ENCODE measurements at regions not wholly inside any gene's neighbourhood (a gene's known extent, or its start where the extent isn't known, plus 50 kb on each side); places are given as distances from the start of the nearest gene placed in this dataset.

DNA sequence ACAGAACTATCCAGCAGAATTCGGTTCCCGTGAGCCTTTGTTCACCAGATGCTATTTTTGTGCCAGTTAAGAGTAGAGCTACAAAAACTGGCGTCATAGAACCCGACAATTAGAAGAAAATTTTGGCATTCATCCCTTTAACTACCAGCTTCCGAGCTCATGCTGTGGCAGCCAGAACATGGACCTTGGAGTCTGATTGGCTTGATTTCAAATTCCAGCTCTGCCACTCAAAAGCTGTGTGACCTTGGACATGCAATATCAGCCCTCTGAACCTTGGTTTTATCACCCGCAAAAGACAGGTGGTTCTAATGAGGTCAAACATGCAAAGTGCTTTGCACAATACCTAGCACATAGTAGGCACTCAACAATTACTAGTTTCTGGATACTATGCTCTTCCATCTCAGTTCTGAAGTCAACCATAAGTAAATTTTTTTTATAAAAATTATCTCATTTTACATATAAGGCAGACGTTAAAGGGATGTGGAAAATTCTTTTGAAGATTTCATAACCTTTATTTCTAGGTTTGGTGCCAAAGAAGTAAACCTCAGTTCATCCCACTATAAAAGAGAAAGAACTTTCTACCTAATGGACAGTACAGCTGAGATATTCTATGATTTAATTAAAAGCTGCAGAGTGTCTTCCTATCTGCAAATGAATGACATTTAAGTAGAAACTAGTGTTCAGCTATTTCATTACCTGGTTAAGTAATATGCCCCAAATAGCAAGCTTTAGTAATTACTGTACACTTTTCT is 331.5 kb downstream of the HAPSTR1 start:
- intact Hi-C loops (cut with DNase I), result no loop called here
- no peaks in the 10 kb centered on the region for H3K36me3 ChIP-seq (replicated peaks in 1 of 2; ENCODE audit: insufficient read depth in 1 of 2, low read depth in 2 of 2)
- peaks cover 33% of the 10 kb centered on the region for H3K4me1 ChIP-seq
- TF ChIP-seq, protein P1, sequence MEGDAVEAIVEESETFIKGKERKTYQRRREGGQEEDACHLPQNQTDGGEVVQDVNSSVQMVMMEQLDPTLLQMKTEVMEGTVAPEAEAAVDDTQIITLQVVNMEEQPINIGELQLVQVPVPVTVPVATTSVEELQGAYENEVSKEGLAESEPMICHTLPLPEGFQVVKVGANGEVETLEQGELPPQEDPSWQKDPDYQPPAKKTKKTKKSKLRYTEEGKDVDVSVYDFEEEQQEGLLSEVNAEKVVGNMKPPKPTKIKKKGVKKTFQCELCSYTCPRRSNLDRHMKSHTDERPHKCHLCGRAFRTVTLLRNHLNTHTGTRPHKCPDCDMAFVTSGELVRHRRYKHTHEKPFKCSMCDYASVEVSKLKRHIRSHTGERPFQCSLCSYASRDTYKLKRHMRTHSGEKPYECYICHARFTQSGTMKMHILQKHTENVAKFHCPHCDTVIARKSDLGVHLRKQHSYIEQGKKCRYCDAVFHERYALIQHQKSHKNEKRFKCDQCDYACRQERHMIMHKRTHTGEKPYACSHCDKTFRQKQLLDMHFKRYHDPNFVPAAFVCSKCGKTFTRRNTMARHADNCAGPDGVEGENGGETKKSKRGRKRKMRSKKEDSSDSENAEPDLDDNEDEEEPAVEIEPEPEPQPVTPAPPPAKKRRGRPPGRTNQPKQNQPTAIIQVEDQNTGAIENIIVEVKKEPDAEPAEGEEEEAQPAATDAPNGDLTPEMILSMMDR (IDR thresholded peaks at IDR 0.05), result no peak
- no peak for TF ChIP-seq POLR2A (IDR thresholded peaks at IDR 0.05)
- ATAC-seq, result peak; percentile 95
- no peaks in the 10 kb centered on the region for H3K9me3 ChIP-seq
- 6 to 16% methylated on average over 7 of the region's 7 CpGs for WGBS, 2 donors
- peak overlapping the region; percentile 14 to 71 (median 21) for H3K27ac ChIP-seq
- H3K27me3 ChIP-seq, result no peaks in the 10 kb centered on the region
- no peak overlapping the region for H3K4me3 ChIP-seq
- peak; percentile 74 to 92 (median 80) for DNase-seq

DNA sequence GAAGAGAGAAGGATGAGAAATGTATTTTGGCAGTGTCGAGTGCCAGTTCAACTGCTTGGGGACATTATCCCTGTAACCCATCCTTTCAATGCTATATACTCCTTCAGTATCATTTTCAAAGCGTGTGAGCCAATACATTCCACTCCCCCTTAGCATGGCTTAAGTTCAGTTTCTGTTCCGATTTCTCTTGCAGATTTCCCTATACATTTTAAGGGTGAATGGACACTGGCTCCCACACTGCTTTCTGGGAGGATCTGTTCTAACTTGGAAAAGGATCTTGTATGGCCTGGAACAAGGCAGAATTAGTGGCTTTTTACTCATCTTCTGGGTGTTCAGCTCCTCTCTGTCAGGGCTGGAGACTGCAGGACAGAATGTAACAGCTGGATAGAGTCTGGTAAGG is 333.8 kb downstream of the HAPSTR1 start:
- WGBS, 2 donors, result 68 to 83% methylated on average over 3 of the region's 3 CpGs
- TF ChIP-seq POLR2A (IDR thresholded peaks at IDR 0.05), result no peak
- TF ChIP-seq, protein P1 (IDR thresholded peaks at IDR 0.05), result no peak
- intact Hi-C loops (cut with DNase I), result no loop called here
- DNase-seq (no peak), ATAC-seq (no peak)
- H3K27ac ChIP-seq, result peak overlapping the region in 1 of 4 donors; percentile 4
- no peaks in the 10 kb centered on the region for H3K36me3 ChIP-seq (replicated peaks in 1 of 2; ENCODE audit: insufficient read depth in 1 of 2, low read depth in 2 of 2)
- no peaks in the 10 kb centered on the region for H3K27me3 ChIP-seq
- H3K4me1 ChIP-seq, result peaks cover 33% of the 10 kb centered on the region
- H3K9me3 ChIP-seq, result no peaks in the 10 kb centered on the region
- no peak overlapping the region for H3K4me3 ChIP-seq

DNA sequence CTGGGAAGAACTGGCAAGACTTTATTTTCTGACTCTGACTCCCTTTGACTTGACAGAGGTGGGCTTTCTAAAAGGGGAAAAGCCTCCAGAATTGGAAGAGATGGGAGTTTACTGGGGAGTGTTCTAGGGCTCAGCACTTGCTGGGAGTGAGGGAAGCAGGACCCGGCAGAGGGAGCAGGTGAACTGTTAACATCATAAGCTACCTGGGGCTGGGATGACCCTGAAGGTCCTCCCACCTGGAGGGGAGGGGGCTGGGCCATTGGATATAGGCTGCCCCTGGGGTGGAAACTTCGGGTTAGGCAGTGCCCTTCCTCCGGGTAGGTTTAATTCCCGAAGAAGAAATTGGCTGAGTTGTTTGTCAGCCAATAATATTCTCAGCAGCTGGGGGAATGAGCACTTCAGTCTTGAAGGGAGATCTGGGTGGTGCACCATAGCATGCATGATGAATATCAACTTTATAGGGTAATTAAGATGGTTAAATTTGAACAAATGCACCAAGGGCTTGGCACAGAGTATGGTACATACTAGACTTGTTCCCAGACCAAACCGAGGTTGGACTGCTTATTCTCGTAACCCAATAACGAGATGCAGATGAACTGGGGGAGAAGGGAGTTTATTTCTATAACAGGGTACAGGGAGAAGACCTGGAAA is 337.0 kb downstream of the HAPSTR1 start:
- intact Hi-C loops (cut with DNase I), result no loop called here
- peaks cover 7% of the 10 kb centered on the region for H3K4me1 ChIP-seq
- no peak for ATAC-seq
- no peaks in the 10 kb centered on the region for H3K9me3 ChIP-seq
- H3K4me3 ChIP-seq, result no peak overlapping the region
- no peaks in the 10 kb centered on the region for H3K36me3 ChIP-seq (replicated peaks in 1 of 2; ENCODE audit: insufficient read depth in 1 of 2, low read depth in 2 of 2)
- no peak overlapping the region for H3K27ac ChIP-seq
- no peak for DNase-seq
- WGBS, 2 donors, result 80 to 89% methylated on average over 7 of the region's 7 CpGs
- no peak for TF ChIP-seq POLR2A (IDR thresholded peaks at IDR 0.05)
- TF ChIP-seq, protein P1 (IDR thresholded peaks at IDR 0.05), result no peak
- no peaks in the 10 kb centered on the region for H3K27me3 ChIP-seq

DNA sequence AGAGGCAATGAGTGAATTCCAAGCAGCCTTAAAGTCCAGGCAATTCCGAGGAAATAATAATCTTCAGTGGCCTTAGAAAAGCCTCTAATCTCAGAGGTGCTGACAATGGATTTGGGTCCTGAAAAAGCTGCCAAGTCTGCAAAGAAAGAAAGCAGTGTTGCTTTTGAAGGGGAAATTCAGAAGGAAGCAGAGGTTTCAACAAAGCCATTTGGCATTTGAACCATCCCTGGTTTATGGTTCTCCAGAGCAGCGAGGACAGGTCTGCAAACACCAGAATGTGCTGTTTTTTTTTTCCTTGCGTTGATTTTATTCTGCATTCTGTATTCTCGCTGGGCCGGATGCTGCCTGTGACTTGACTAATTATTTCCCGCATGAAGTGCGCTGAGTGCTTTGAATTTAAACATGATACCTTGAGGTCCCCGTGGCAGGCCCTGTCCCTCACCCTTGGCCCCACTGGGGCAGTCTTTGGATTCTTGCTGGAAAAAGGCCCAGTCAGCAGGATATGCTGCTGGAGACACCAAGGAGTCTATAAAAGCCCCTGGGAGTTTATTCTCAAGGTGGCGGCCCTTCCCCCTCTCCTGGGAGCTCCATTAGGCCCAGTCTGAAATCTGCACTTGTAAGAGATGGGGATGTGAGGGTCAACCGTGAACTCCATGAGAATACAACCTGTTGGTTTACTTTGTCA is 338.3 kb downstream of the HAPSTR1 start:
- no peaks in the 10 kb centered on the region for H3K9me3 ChIP-seq
- intact Hi-C loops (cut with DNase I), result no loop called here
- H3K36me3 ChIP-seq (replicated peaks in 1 of 2; ENCODE audit: insufficient read depth in 1 of 2, low read depth in 2 of 2), result no peaks in the 10 kb centered on the region
- peak overlapping the region in 1 of 4 donors; percentile 42 for H3K27ac ChIP-seq
- no peaks in the 10 kb centered on the region for H3K27me3 ChIP-seq
- TF ChIP-seq, protein P1 (IDR thresholded peaks at IDR 0.05), result no peak
- no peak for TF ChIP-seq POLR2A (IDR thresholded peaks at IDR 0.05)
- no peak overlapping the region for H3K4me3 ChIP-seq
- WGBS, 2 donors, result 67 to 69% methylated on average over 10 of the region's 10 CpGs
- H3K4me1 ChIP-seq, result peaks cover 3% of the 10 kb centered on the region
- no peak for DNase-seq
- ATAC-seq, result no peak

Measured in body of pancreas (tissue), 4 donors.